GM12875 (cell line): ENCODE measurements at regions not wholly inside any gene's neighbourhood (a gene's known extent, or its start where the extent isn't known, plus 50 kb on each side); places are given as distances from the start of the nearest gene placed in this dataset.

Experiments used
- H3K4me3 ChIP-seq: one replicate; pipeline ENCODE4 v1.5.1; 2011; ENCODE audit warnings: low read depth, low read length, control low read depth
- TF ChIP-seq, protein P1 (sequence below): IDR thresholded peaks from 2 replicates; pipeline ENCODE4 v1.5.1; 2011; ENCODE audit warnings: low read depth, mild to moderate bottlenecking, control low read depth, inconsistent platforms, low read length, moderate library complexity, borderline replicate concordance; ENCODE audit not compliant: insufficient read depth

DNA sequence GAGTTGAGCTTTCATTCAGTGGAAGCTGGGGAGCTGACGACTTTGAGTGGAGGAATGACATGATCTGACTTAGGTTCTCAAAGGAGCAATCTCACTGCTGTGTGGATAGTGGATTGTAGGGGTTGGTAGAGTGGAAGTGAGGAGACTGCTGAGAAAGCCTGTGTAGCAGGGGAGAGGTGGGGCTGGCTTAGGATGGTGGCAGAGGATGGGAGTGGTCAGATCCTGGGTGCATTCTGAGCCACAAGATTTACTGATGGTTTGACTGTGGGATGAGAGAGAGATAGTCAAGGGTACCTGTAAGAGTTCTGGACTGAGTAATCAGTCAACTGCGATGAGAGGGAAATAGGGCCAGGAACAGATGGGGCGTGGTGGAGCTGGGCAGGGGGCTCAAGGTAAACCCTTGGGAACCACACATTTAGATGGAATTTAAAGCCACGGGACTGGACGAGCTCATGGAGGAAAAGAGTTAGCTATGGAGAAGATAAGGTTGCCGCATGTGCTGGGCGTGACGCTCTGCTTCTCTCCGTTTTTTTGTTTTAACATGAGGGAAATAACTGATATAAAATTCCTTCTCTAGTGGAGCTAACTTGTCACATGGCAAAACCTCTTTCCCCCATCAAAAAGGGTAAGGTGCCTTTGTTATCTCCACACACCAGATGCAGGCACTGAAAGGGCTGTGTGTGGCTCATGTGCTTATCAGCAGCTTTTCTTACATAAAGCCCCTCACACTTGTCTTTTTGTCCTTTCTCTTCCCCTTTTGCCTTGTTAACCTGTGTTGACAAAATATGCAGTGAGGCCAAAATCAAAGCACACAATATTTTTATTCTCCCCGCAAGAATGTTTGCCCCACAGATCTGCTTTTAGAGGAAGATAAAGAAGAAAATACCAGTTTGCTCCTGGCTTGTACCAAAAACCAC is 379.8 kb downstream of the TSN start:
- no peak overlapping the region for H3K4me3 ChIP-seq
- TF ChIP-seq, protein P1, sequence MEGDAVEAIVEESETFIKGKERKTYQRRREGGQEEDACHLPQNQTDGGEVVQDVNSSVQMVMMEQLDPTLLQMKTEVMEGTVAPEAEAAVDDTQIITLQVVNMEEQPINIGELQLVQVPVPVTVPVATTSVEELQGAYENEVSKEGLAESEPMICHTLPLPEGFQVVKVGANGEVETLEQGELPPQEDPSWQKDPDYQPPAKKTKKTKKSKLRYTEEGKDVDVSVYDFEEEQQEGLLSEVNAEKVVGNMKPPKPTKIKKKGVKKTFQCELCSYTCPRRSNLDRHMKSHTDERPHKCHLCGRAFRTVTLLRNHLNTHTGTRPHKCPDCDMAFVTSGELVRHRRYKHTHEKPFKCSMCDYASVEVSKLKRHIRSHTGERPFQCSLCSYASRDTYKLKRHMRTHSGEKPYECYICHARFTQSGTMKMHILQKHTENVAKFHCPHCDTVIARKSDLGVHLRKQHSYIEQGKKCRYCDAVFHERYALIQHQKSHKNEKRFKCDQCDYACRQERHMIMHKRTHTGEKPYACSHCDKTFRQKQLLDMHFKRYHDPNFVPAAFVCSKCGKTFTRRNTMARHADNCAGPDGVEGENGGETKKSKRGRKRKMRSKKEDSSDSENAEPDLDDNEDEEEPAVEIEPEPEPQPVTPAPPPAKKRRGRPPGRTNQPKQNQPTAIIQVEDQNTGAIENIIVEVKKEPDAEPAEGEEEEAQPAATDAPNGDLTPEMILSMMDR: no peak

DNA sequence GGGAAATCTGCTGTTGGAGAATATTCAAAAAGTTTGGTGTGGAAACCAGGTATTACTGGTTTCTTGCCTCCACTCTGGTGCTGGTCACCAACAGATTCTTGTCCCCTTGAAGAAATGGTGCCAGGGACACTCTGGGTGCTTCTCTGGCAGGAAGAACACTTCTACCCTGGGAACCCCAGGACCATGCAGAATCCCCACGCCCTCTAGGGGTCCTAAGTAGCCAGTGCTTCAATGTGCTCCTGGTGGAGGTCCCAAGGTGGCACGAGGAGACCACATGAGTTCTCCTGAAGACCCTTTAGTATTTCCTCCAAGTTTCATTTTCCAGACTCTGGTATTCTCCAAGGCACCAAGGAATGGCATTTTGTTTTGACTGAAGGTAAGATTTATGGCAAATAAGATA is 380.6 kb downstream of the TSN start:
- TF ChIP-seq, protein P1: peak; percentile 75
- no peak overlapping the region for H3K4me3 ChIP-seq

DNA sequence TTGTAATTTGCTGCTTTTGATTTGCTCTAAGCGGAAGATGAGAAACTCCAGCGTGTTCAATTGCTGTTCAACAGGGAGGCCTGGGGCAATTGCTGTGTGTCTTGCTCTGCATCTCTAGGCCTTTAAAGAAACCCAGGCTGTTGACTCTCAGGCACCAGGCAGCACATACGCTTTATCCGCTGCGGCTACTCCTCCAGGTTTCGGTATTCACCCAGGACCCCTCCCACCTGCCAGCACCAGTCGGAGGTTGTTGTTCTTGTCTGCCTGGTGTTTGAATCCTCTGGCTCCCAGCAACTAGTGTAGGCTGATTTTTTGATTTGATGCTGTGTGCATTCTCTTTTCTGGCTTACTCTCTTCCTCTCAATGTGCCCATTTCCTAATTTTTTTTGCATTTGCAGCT is 383.1 kb downstream of the TSN start:
- TF ChIP-seq, protein P1: no peak
- no peak overlapping the region for H3K4me3 ChIP-seq

DNA sequence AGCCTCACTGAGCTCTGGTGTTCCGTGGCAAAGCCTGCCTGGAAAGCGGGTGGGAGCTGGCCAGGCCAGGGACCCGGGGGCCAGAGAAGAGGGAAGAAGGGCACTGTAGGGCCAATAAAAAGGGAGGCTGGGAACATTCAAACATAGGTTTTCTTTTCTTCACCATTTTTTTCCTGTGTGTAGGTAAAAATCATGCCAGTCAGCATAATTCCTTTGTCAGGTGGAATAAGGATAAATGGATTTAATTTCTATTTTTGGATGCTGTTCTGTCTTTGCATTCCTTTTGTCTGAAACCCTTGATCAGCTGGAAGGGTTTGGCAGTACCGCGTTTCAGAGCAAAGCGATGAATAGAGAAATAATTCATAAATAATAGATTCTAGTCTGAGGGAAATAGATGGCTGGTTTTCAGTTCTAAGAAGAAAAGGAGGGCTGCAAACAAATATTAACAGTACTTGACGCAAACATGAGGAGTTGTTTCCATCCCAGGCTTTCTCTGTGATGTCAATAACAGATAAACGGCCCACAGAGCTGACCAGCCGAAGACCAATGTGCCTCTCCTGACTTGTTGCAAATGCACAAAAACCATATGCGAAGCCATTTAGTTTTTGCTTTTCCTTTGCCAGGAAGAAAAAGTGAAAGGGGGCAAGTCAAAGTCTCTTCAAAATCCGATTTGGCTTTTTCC is 384.4 kb downstream of the TSN start:
- no peak overlapping the region for H3K4me3 ChIP-seq
- TF ChIP-seq, protein P1: no peak

DNA sequence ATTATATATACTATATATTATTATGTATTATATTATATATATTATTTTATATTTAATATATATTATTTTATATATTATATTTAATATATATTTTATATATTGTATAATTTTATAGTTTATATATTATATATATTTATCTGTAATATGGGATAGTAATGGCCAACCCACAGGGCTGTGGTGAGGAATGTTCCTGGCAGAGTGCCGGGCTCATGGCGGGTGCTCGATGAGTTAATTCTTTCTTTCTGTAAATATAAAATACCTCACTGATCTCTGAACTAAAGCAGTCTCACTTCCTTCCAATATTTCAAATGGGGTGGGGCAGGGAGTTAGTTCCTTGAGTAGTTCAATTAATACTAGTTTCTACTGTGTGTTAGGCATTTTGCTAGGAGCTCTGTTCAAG is 389.4 kb downstream of the TSN start:
- TF ChIP-seq, protein P1: no peak

DNA sequence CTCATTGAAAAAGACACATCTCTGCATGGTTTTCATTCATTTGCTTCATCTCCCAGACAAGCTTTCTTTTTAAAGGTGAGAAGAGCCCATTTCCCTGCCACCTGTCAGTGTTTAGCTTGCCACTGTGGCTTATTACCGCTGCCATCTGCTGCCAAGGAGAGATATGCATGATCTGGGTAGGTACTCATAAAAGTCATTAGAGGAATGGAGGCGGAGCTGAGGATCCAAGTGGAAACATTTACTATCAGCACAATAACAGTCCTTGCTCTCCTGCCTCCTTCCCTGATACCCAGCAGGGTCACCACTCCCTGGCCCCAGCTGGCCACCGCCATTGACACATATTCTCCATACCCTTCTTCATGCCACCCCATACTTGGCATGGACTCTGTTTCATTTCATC is 390.4 kb downstream of the TSN start:
- TF ChIP-seq, protein P1: no peak
- H3K4me3 ChIP-seq: no peak overlapping the region

More for the DNA sequence above, 389.4 kb downstream of the TSN start:
- no peak overlapping the region for H3K4me3 ChIP-seq
